CD4-positive, CD25-positive, alpha-beta regulatory T cell (primary cell): ENCODE measurements at regions not wholly inside any gene's neighbourhood (a gene's known extent, or its start where the extent isn't known, plus 50 kb on each side); places are given as distances from the start of the nearest gene placed in this dataset.

Source experiments
- ATAC-seq, 2 donors: fragments of 150-1000 bp; cut with Tn5 transposase; one replicate each; pipeline ENCODE4 v1.10.0; 2021; ENCODE audit warnings: low read depth in 2 of 2, moderate number of reproducible peaks in 2 of 2, moderate library complexity in 1 of 2
- DNase-seq, 3 donors: peaks; one replicate each; pipeline versions ENCODE4 v3.0.0 to v3.0.0-alpha.2; 2012 to 2022; ENCODE audit warnings: mixed read lengths in 1 of 3
- H3K27ac ChIP-seq: one replicate; pipeline ENCODE4 v1.7.0; 2013; ENCODE audit warnings: mild to moderate bottlenecking, low read length; ENCODE audit not compliant: insufficient read depth, poor library complexity, severe bottlenecking
- H3K27me3 ChIP-seq: one replicate; pipeline ENCODE4 v1.7.0; 2013; ENCODE audit warnings: low read length; ENCODE audit not compliant: control insufficient read depth, insufficient read depth
- H3K36me3 ChIP-seq: one replicate; pipeline ENCODE4 v1.7.0; 2013; ENCODE audit warnings: mild to moderate bottlenecking, low read length, moderate library complexity; ENCODE audit not compliant: control insufficient read depth, insufficient read depth
- H3K4me1 ChIP-seq: 2 replicates; pipeline ENCODE4 v1.7.0; 2013; ENCODE audit warnings: mild to moderate bottlenecking, low read length; ENCODE audit not compliant: insufficient read depth, control insufficient read depth, poor library complexity, severe bottlenecking
- H3K4me3 ChIP-seq: one replicate; pipeline ENCODE4 v1.7.0; 2013; ENCODE audit warnings: low read depth, mild to moderate bottlenecking, low read length, moderate library complexity
- H3K9me3 ChIP-seq, 2 experiments: 1 replicate in 1 of 2; 2 replicates in 1 of 2; pipeline ENCODE4 v1.7.0; 2013; ENCODE audit warnings: low read length in 2 of 2, mild to moderate bottlenecking in 1 of 2, moderate library complexity in 1 of 2; ENCODE audit not compliant: control insufficient read depth in 2 of 2
- H3K27ac Mint-ChIP-seq, 3 donors: one replicate each; pipeline ENCODE4 v1.8.0; 2020 to 2022; ENCODE audit warnings: mild to moderate bottlenecking in 3 of 3, mixed read lengths in 3 of 3, moderate library complexity in 2 of 3
- H3K27me3 Mint-ChIP-seq: one replicate; pipeline ENCODE4 v1.8.0; 2022; ENCODE audit warnings: mild to moderate bottlenecking, mixed read lengths
- H3K36me3 Mint-ChIP-seq: one replicate; pipeline ENCODE4 v1.8.0; 2020; ENCODE audit warnings: mixed read lengths
- H3K4me1 Mint-ChIP-seq, 4 donors: one replicate each; pipeline ENCODE4 v1.8.0; 2020 to 2022; ENCODE audit warnings: mixed read lengths in 4 of 4, mild to moderate bottlenecking in 1 of 4
- H3K4me3 Mint-ChIP-seq, 4 donors: one replicate each; pipeline ENCODE4 v1.8.0; 2020 to 2022; ENCODE audit warnings: mild to moderate bottlenecking in 4 of 4, mixed read lengths in 4 of 4, moderate library complexity in 3 of 4
- H3K9me3 Mint-ChIP-seq, 7 donors: one replicate each; pipeline ENCODE4 v1.8.0; 2020 to 2022; ENCODE audit warnings: mixed read lengths in 7 of 7, mild to moderate bottlenecking in 3 of 7, moderate library complexity in 2 of 7

DNA sequence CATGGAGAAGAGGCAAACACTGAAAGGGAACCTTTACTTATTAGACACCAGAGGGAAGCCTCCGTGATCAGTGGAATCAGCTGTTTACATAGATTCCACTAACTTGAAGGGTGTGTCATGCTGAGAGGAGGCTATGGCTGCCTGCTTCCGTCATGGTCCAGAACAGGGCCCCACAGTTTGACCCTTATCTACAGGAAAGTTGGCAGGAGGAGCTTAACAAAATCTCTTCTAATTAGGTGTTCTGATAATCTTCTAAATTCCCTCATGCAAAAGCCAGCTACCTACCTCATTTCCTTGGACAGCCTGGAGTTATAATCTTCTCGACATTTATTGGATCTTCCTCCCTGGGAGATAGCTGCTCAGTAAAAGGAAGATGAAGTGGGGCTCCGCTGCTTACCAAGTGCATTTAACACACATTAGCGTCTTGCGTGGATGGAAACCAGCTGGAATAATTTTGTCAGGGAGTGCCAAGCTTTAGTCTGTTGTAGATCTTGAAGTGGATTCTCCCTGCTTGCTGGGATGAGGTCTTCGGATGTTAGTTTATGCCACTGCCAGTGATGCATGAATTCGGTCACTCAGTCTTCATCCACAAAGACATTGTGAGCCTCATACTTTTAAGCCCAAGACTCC lies 171.0 kb downstream of the PAH start:
- H3K9me3 ChIP-seq: no peaks in the 10 kb centered on the region
- H3K27me3 ChIP-seq: no peaks in the 10 kb centered on the region
- no peak for ATAC-seq
- Mint-ChIP-seq H3K4me3 (no peak overlapping the region), H3K36me3 (no peaks in the 10 kb centered on the region), H3K9me3 (peaks cover 0 to 3% (median 0%) of the 10 kb centered on the region in 7 donors), H3K27me3 (no peaks in the 10 kb centered on the region), H3K27ac (no peak overlapping the region), H3K4me1 (no peaks in the 10 kb centered on the region)
- H3K27ac ChIP-seq: no peak overlapping the region
- H3K4me1 ChIP-seq: no peaks in the 10 kb centered on the region
- H3K4me3 ChIP-seq: no peak overlapping the region
- no peak for DNase-seq
- no peaks in the 10 kb centered on the region for H3K36me3 ChIP-seq

- Mint-ChIP-seq H3K27me3 (no peaks in the 10 kb centered on the region), H3K9me3 (peaks cover 0 to 6% (median 3%) of the 10 kb centered on the region in 7 donors), H3K4me3 (no peak overlapping the region), H3K36me3 (no peaks in the 10 kb centered on the region), H3K27ac (no peak overlapping the region), H3K4me1 (no peaks in the 10 kb centered on the region)
- Histone ChIP-seq H3K36me3 (no peaks in the 10 kb centered on the region), H3K4me1 (no peaks in the 10 kb centered on the region), H3K27me3 (no peaks in the 10 kb centered on the region), H3K4me3 (no peak overlapping the region), H3K27ac (no peak overlapping the region), H3K9me3 (peaks cover 0 to 2% of the 10 kb centered on the region in 2 experiments)
- DNase-seq (no peak), ATAC-seq (no peak)
Measured at GRCh38 chr12:102741196-102741595, 175.8 kb downstream of the PAH start.

DNA sequence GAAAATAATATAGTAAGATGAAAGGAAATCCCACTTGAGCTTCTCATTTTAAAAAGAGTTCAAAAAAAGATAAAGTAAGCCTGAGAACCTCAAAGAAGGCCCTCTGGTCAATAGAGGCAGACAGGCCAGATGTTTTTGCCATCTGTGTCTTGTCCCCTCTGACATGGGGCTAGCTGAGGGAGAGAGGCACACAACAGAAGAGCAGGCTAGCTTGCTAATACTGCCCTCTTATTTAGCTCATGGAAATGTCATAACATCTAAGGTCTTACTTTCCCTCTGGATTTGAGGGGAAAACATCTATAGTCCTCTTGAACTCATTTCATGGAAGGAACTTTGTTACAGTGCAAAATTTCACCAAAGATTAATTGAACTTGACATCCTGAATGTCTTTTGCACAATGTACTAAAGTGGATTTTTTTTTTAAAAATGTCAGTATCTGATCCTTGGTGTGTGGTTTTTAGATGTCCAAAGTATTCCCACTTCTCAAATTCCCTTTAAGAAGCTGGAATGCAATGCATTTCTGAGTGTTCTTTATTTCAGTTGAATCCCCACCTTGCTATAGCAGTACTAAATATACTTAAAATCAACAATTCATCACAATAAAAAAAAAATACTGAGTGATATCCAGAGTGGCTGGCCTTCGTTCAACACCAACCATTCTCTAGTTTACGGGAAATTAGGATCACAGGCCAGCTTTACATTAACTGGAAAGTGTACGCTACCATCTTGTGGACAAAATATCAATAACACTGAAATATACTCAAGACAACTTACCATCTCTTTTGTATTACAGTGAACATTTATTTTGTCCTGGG lies 176.7 kb downstream of the PAH start:
- H3K27me3 ChIP-seq: no peaks in the 10 kb centered on the region
- DNase-seq: no peak

GRCh38 chr12:102736328-102736727 lies 180.7 kb downstream of the PAH start:
- Mint-ChIP-seq H3K27ac (no peak overlapping the region), H3K4me1 (no peaks in the 10 kb centered on the region), H3K27me3 (peaks cover 4% of the 10 kb centered on the region), H3K36me3 (no peaks in the 10 kb centered on the region), H3K4me3 (no peak overlapping the region), H3K9me3 (peaks cover 0 to 10% (median 4%) of the 10 kb centered on the region in 7 donors)
- Histone ChIP-seq H3K4me1 (no peaks in the 10 kb centered on the region), H3K27ac (no peak overlapping the region), H3K4me3 (no peak overlapping the region), H3K9me3 (peaks cover 0 to 2% of the 10 kb centered on the region in 2 experiments), H3K36me3 (no peaks in the 10 kb centered on the region), H3K27me3 (no peaks in the 10 kb centered on the region)
- DNase-seq: no peak
- no peak for ATAC-seq

More for the DNA sequence above, 176.7 kb downstream of the PAH start:
- Mint-ChIP-seq H3K9me3 (peaks cover 0 to 8% (median 3%) of the 10 kb centered on the region in 7 donors), H3K4me1 (no peaks in the 10 kb centered on the region), H3K4me3 (no peak overlapping the region), H3K36me3 (no peaks in the 10 kb centered on the region), H3K27ac (no peak overlapping the region), H3K27me3 (no peaks in the 10 kb centered on the region)
- H3K36me3 ChIP-seq: no peaks in the 10 kb centered on the region
- H3K9me3 ChIP-seq: peaks cover 0 to 2% of the 10 kb centered on the region in 2 experiments
- H3K4me1 ChIP-seq: no peaks in the 10 kb centered on the region
- no peak overlapping the region for H3K4me3 ChIP-seq
- ATAC-seq: no peak
- no peak overlapping the region for H3K27ac ChIP-seq

DNA sequence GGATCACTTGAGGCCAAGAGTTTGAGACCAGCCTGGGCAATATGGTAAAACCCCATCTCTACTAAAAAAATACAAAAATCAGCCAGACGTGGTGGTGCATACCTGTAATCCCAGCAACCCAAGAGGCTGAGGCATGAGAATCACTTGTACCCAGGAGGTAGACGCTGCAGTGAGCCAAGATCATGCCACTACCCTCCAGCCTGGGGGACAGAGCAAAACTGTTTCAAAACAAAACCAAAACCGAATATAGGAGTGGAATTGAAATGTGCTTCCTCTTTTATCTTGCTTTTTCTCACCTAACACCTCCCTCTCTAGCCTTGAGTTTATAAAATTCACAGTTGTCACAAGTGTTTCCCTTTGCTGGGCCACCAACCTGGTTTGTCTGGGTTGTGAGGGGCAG lies 181.9 kb downstream of the PAH start:
- Histone ChIP-seq H3K27ac (no peak overlapping the region), H3K36me3 (no peaks in the 10 kb centered on the region), H3K27me3 (no peaks in the 10 kb centered on the region), H3K4me1 (no peaks in the 10 kb centered on the region), H3K9me3 (peaks cover 0 to 2% of the 10 kb centered on the region in 2 experiments), H3K4me3 (no peak overlapping the region)
- ATAC-seq (no peak), DNase-seq (peak in 1 of 3 donors; percentile 3)
- Mint-ChIP-seq H3K27ac (no peak overlapping the region), H3K36me3 (no peaks in the 10 kb centered on the region), H3K4me3 (no peak overlapping the region), H3K27me3 (peaks cover 4% of the 10 kb centered on the region), H3K9me3 (peaks cover 0 to 10% (median 4%) of the 10 kb centered on the region in 7 donors), H3K4me1 (no peaks in the 10 kb centered on the region)

DNA sequence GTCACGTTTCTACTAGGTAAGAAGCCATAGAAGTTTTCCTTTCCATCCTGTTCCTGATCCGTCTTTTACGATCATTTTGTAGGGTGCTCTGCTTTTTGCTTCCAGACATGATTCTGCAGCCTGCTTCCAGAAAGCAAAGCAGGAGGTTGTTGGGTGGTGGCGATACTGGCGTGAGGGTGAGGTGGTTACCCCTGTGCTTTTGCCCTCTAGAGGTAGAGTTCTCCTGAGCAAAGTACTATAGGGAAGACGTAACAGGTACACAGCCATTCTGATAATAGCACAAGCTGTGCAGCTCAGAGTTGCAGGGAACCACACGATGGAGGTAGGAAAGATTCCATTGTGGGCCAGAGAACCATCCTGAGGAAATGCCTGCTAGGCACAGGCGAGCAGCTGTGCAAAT lies 186.0 kb downstream of the PAH start:
- H3K27me3 Mint-ChIP-seq: peaks cover 4% of the 10 kb centered on the region
- peaks cover 0 to 4% (median 2%) of the 10 kb centered on the region in 7 donors for H3K9me3 Mint-ChIP-seq

GRCh38 chr12:102728506-102729242 lies 188.4 kb downstream of the PAH start:
- Mint-ChIP-seq H3K36me3 (no peaks in the 10 kb centered on the region), H3K27me3 (peaks cover 4% of the 10 kb centered on the region), H3K9me3 (peaks cover 0 to 4% (median 0%) of the 10 kb centered on the region in 7 donors), H3K27ac (no peak overlapping the region), H3K4me1 (no peaks in the 10 kb centered on the region), H3K4me3 (no peak overlapping the region)
- no peak for ATAC-seq
- no peaks in the 10 kb centered on the region for H3K27me3 ChIP-seq
- H3K36me3 ChIP-seq: no peaks in the 10 kb centered on the region
- H3K27ac ChIP-seq: no peak overlapping the region
- no peaks in the 10 kb centered on the region for H3K9me3 ChIP-seq
- H3K4me1 ChIP-seq: no peaks in the 10 kb centered on the region
- DNase-seq: no peak
- no peak overlapping the region for H3K4me3 ChIP-seq

More for the DNA sequence above, 186.0 kb downstream of the PAH start:
- no peaks in the 10 kb centered on the region for H3K4me1 Mint-ChIP-seq
- Histone ChIP-seq H3K4me3 (no peak overlapping the region), H3K36me3 (no peaks in the 10 kb centered on the region), H3K27me3 (no peaks in the 10 kb centered on the region), H3K4me1 (no peaks in the 10 kb centered on the region), H3K9me3 (no peaks in the 10 kb centered on the region), H3K27ac (no peak overlapping the region)
- H3K27ac Mint-ChIP-seq: no peak overlapping the region
- DNase-seq (no peak), ATAC-seq (no peak)
- no peaks in the 10 kb centered on the region for H3K36me3 Mint-ChIP-seq
- H3K4me3 Mint-ChIP-seq: no peak overlapping the region
